ENCODE measurements at regions not wholly inside any gene's neighbourhood (a gene's known extent, or its start where the extent isn't known, plus 50 kb on each side); places are given as distances from the start of the nearest gene placed in this dataset.

DNA sequence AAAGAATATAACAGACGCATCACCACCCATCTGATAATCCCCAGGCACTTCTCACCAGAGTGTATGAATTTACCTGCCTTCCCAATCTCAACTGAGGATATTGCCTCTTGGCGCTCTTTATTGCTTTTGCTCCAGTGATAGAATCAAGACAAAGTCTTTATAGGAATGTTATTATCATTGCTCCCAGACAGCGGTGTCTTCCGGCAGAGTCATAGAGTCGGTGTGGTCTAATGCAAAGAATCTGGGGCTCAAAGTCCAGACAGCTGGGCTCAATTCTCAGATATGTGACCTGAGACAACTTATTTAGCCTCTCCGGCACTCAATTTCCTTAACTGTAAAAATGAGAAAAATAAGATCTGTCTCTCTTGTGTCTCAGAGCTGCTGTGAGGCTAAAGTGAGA is 106.1 kb upstream of the PAK3 start:
- no peak overlapping the region for H3K4me3 Mint-ChIP-seq
- no peak for TF ChIP-seq CTCF (IDR thresholded peaks at IDR 0.05)
- CTCF ChIA-PET: no interaction called here
- no peaks in the 10 kb centered on the region for H3K9me3 Mint-ChIP-seq
- POLR2A ChIA-PET: no interaction called here
- ATAC-seq (ENCODE audit: low read depth): no peak
- H3K27me3 Mint-ChIP-seq: peaks cover 6% of the 10 kb centered on the region
- intact Hi-C loops (cut with micrococcal nuclease): loop anchor here (5.0 kb wide), 2 partner anchors 457 to 692 kb away; partner anchors contain the start of gene ALG13
- no peak for DNase-seq
- H3K36me3 Mint-ChIP-seq (ENCODE audit: low read depth): no peaks in the 10 kb centered on the region
- H3K4me1 Mint-ChIP-seq: no peaks in the 10 kb centered on the region
- H3K27ac Mint-ChIP-seq: no peak overlapping the region

- Mint-ChIP-seq H3K27ac (no peak overlapping the region), H3K4me3 (no peak overlapping the region), H3K4me1 (no peaks in the 10 kb centered on the region), H3K27me3 (peaks cover 6% of the 10 kb centered on the region), H3K9me3 (no peaks in the 10 kb centered on the region), H3K36me3 (ENCODE audit: low read depth) (no peaks in the 10 kb centered on the region)
- no peak for TF ChIP-seq CTCF (IDR thresholded peaks at IDR 0.05)
- no peak for DNase-seq
- CTCF ChIA-PET: no interaction called here
- POLR2A ChIA-PET: no interaction called here
- ATAC-seq (ENCODE audit: low read depth): no peak
- intact Hi-C loops (cut with micrococcal nuclease): no loop called here
These were observed 106.5 kb upstream of the PAK3 start for GRCh38 chrX:110989447-110989846.

DNA sequence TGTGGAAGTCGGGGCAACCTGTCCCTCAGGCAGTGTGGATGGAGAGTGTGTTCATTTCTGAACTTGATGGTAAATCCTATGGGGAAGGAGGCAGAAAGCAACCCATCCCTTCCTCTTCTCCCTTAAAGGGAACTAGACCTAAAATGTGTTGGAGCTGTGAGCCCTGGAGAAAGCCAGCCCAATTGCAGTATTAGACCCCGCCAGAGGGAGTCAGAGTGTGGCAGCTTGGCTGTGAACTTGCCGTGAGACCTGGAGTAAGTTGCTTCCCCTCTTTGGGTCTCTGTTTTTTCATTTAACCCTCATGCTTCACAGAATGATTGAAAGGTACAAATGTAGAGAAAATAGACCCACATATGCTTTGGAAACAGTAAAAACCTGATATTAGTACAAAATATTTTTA is 108.7 kb upstream of the PAK3 start:
- DNase-seq (no peak), ATAC-seq (ENCODE audit: low read depth) (no peak)
- H3K9me3 Mint-ChIP-seq: no peaks in the 10 kb centered on the region
- H3K36me3 Mint-ChIP-seq (ENCODE audit: low read depth): no peaks in the 10 kb centered on the region
- ChIA-PET CTCF (no interaction called here), POLR2A (no interaction called here)
- no peak overlapping the region for H3K4me3 Mint-ChIP-seq
- H3K4me1 Mint-ChIP-seq: no peaks in the 10 kb centered on the region
- TF ChIP-seq CTCF (IDR thresholded peaks at IDR 0.05): no peak
- H3K27ac Mint-ChIP-seq: no peak overlapping the region
- H3K27me3 Mint-ChIP-seq: peaks cover 1% of the 10 kb centered on the region
- intact Hi-C loops (cut with micrococcal nuclease): no loop called here

DNA sequence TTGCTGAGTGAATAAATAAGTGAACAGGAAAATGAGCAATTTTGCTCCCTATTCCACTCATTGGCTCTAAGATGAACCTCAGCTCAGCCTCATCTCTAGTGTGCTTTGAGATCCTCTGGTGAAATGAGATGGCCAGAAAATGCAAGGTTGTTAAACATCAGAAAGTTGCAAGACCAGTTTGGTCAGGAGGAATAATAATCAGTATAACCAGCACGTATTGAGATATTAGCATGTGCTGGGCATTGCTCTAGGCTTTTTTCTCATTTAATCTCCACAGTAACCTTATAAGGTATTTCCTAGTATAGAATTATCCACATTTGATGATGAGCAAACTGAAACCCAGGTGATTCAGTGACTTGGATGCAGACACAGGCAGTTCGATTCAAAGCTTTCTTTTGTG is 110.5 kb upstream of the PAK3 start:
- TF ChIP-seq CTCF (IDR thresholded peaks at IDR 0.05): no peak
- ATAC-seq (ENCODE audit: low read depth) (no peak), DNase-seq (no peak)
- Mint-ChIP-seq H3K27me3 (no peaks in the 10 kb centered on the region), H3K36me3 (ENCODE audit: low read depth) (no peaks in the 10 kb centered on the region), H3K4me1 (no peaks in the 10 kb centered on the region), H3K9me3 (no peaks in the 10 kb centered on the region), H3K27ac (no peak overlapping the region), H3K4me3 (no peak overlapping the region)
- ChIA-PET CTCF (no interaction called here), POLR2A (no interaction called here)
- intact Hi-C loops (cut with micrococcal nuclease): no loop called here

- H3K4me3 Mint-ChIP-seq: no peak overlapping the region
- no peaks in the 10 kb centered on the region for H3K27me3 Mint-ChIP-seq
- POLR2A ChIA-PET: no interaction called here
These were observed 113.0 kb upstream of the PAK3 start for GRCh38 chrX:110983024-110983423.

More at GRCh38 chrX:110983024-110983423, 113.0 kb upstream of the PAK3 start:
- no peak for TF ChIP-seq CTCF (IDR thresholded peaks at IDR 0.05)
- Mint-ChIP-seq H3K9me3 (no peaks in the 10 kb centered on the region), H3K36me3 (ENCODE audit: low read depth) (no peaks in the 10 kb centered on the region), H3K4me1 (no peaks in the 10 kb centered on the region), H3K27ac (no peak overlapping the region)
- ATAC-seq (ENCODE audit: low read depth): no peak
- DNase-seq: no peak
- intact Hi-C loops (cut with micrococcal nuclease): no loop called here
- CTCF ChIA-PET: no interaction called here

Measured in activated B cell treated with CpG ODN at 0.5 μM for 24 hours (primary cell).